HT1080 (cell line): ENCODE measurements at regions not wholly inside any gene's neighbourhood (a gene's known extent, or its start where the extent isn't known, plus 50 kb on each side); places are given as distances from the start of the nearest gene placed in this dataset.

Experiments used
- DNase-seq: peaks from one replicate; pipeline ENCODE4 v3.0.0-alpha.2; 2015; ENCODE audit warnings: low read depth

- peak; percentile 80 for DNase-seq
Observed at GRCh38 chr3:103052236-103052830, 617.5 kb downstream of the ZPLD1 start.

GRCh38 chr3:103055021-103055520 is 620.3 kb downstream of the ZPLD1 start:
- DNase-seq, result peak; percentile 23

GRCh38 chr3:103056542-103056941 is 621.7 kb downstream of the ZPLD1 start:
- no peak for DNase-seq

- peak; percentile 77 for DNase-seq
Observed at GRCh38 chr3:103057003-103057402, 622.2 kb downstream of the ZPLD1 start.

- DNase-seq, result no peak
Observed at GRCh38 chr3:103057487-103057886, 622.7 kb downstream of the ZPLD1 start.

GRCh38 chr3:103059432-103059831 is 624.6 kb downstream of the ZPLD1 start:
- DNase-seq, result no peak

GRCh38 chr3:103060242-103060641 is 625.4 kb downstream of the ZPLD1 start:
- DNase-seq, result no peak

GRCh38 chr3:103067963-103068362 is 633.1 kb downstream of the ZPLD1 start:
- no peak for DNase-seq

GRCh38 chr3:103075282-103075681 is 640.5 kb downstream of the ZPLD1 start:
- DNase-seq, result no peak

- DNase-seq, result no peak
Observed at GRCh38 chr3:103077910-103078309, 643.1 kb downstream of the ZPLD1 start.

- no peak for DNase-seq
Observed at GRCh38 chr3:103082501-103082900, 647.7 kb downstream of the ZPLD1 start.

- DNase-seq, result no peak
Observed at GRCh38 chr3:103083848-103084631, 649.2 kb downstream of the ZPLD1 start.

GRCh38 chr3:103085465-103085864 is 650.6 kb downstream of the ZPLD1 start:
- DNase-seq, result no peak

GRCh38 chr3:103089758-103090157 is 654.9 kb downstream of the ZPLD1 start:
- no peak for DNase-seq

- DNase-seq, result no peak
Observed at GRCh38 chr3:103105206-103105605, 670.4 kb downstream of the ZPLD1 start.

- no peak for DNase-seq
Observed at GRCh38 chr3:103112273-103112672, 677.5 kb downstream of the ZPLD1 start.

GRCh38 chr3:103126115-103126514 is 691.3 kb downstream of the ZPLD1 start:
- no peak for DNase-seq

- no peak for DNase-seq
Observed at GRCh38 chr3:103127098-103127630, 692.3 kb downstream of the ZPLD1 start.

- peak; percentile 30 for DNase-seq
Observed at GRCh38 chr3:103127737-103128136, 692.9 kb downstream of the ZPLD1 start.

GRCh38 chr3:103134023-103134724 is 699.4 kb downstream of the ZPLD1 start:
- DNase-seq, result no peak

- no peak for DNase-seq
Observed at GRCh38 chr3:103136621-103137020, 701.8 kb downstream of the ZPLD1 start.

- DNase-seq, result no peak
Observed at GRCh38 chr3:103137830-103138229, 703.0 kb downstream of the ZPLD1 start.
